ENCODE measurements at regions not wholly inside any gene's neighbourhood (a gene's known extent, or its start where the extent isn't known, plus 50 kb on each side); places are given as distances from the start of the nearest gene placed in this dataset.

DNA sequence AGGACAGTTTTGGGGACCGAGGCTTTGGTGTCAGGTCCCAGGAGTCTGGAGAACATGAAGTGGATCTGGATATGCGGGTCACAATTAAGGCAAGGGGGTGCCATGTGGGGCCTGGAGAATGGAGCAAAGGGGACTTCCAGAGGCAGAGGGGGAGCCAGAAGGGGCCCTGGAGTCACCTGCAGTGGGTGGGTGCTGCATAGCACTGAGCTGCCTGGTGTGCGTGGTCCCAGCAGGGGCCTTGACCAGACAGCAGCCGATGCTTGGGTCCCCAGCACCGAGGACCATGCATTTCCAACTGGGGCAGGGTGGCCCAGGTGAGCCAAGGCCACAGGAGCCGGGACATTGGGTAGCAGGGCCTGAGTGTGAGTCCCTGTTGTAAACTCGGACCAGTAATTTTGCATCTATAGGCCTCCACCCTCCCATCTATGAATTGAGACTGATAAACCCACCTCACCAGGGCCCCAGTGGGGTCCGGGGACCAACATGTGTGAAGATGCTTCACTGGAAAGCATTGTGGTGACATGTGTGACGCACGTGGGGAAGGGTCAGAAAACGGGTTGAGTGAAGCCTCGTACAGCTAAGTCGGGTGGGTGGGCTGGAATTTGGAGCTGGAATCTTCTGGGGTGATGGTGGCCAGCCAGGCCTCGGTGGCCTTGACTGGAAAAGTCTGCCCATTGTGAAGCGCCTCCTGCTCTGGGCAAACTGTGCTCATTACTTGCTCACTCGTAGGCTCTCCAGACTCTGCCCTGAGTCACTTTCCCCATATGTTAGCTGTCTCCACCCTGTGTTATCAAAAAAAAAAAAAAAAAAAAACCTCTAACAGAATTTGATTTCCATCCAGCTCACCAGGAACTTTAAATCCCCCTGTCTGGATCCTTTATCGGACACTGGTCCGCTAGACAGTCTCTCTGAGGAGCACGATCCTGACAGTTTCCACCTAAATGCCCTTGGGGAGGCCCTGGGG lies 90.5 kb upstream of the ZNF469 start:
- DNase-seq (ENCODE audit: low read depth, low spot score): no peak
- H3K4me3 ChIP-seq (ENCODE audit: low read depth, low read length): no peak overlapping the region
- TF ChIP-seq, protein P1, sequence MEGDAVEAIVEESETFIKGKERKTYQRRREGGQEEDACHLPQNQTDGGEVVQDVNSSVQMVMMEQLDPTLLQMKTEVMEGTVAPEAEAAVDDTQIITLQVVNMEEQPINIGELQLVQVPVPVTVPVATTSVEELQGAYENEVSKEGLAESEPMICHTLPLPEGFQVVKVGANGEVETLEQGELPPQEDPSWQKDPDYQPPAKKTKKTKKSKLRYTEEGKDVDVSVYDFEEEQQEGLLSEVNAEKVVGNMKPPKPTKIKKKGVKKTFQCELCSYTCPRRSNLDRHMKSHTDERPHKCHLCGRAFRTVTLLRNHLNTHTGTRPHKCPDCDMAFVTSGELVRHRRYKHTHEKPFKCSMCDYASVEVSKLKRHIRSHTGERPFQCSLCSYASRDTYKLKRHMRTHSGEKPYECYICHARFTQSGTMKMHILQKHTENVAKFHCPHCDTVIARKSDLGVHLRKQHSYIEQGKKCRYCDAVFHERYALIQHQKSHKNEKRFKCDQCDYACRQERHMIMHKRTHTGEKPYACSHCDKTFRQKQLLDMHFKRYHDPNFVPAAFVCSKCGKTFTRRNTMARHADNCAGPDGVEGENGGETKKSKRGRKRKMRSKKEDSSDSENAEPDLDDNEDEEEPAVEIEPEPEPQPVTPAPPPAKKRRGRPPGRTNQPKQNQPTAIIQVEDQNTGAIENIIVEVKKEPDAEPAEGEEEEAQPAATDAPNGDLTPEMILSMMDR (IDR thresholded peaks at IDR 0.05; ENCODE audit: insufficient read depth, low read length, missing control alignments): no peak
- ChIA-PET CTCF (interaction anchor here (1.1 kb wide), 1 partner anchor 11 kb away, joined by 3 read pairs; no protein-coding TSS in a partner anchor), POLR2A (no interaction called here)

DNA sequence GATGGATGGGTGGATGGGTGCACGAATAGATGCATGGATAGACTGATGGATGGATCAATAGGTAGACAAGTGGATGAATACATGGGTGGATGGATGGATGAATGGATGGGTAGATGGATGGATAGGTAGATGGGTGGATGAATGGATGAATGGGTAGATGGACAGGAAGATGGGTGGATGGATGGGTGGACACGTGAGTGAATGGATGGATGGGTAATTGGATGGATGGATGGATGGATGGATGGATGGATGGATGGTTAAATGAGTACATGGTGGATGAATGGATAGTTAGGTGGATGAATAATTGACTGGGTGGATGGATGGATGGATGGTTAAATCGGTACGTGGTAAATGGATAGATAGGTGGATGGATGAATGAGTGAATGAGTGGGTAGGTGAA lies 89.7 kb upstream of the ZNF469 start:
- TF ChIP-seq, protein P1 (IDR thresholded peaks at IDR 0.05; ENCODE audit: insufficient read depth, low read length, missing control alignments): no peak
- ChIA-PET CTCF (no interaction called here), POLR2A (no interaction called here)
- H3K4me3 ChIP-seq (ENCODE audit: low read depth, low read length): no peak overlapping the region
- no peak for DNase-seq (ENCODE audit: low read depth, low spot score)

DNA sequence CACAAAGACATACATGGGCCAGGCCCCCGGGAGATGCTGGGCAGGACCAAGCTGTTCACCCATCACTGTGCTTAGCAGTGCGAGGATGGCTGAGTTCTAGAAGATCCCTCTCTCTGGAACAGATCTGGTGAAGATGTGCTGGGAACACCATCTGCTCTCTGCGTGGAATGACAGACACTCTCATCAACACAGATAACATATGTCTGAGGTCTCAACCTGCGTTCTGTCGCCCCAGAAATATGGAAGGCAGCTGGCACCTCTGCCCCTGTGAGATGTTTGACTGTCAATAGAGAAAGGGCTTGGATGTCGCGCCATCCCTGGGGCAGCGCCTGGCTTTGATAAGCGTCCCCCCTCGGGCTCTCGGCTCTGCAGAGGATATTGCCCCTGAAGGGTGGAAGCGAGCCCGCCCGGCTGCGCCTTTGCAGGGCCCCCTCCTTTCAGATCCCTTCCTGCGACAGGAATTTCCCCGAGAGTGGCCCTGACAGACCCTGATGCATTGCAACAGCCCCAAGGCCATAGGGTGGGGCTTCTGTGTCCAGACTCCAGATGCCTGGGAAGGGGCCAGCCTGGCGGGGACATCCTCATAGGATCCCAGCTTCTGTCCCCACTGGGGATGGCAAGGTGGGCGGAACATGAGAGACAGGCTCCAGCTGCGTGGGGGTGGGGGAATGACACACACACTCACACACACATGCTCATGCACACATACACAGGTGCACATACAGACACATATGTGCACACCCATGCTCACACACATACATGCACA lies 86.9 kb upstream of the ZNF469 start:
- TF ChIP-seq, protein P1 (IDR thresholded peaks at IDR 0.05; ENCODE audit: insufficient read depth, low read length, missing control alignments): no peak
- ChIA-PET POLR2A (no interaction called here), CTCF (no interaction called here)
- no peak for DNase-seq (ENCODE audit: low read depth, low spot score)
- no peak overlapping the region for H3K4me3 ChIP-seq (ENCODE audit: low read depth, low read length)

DNA sequence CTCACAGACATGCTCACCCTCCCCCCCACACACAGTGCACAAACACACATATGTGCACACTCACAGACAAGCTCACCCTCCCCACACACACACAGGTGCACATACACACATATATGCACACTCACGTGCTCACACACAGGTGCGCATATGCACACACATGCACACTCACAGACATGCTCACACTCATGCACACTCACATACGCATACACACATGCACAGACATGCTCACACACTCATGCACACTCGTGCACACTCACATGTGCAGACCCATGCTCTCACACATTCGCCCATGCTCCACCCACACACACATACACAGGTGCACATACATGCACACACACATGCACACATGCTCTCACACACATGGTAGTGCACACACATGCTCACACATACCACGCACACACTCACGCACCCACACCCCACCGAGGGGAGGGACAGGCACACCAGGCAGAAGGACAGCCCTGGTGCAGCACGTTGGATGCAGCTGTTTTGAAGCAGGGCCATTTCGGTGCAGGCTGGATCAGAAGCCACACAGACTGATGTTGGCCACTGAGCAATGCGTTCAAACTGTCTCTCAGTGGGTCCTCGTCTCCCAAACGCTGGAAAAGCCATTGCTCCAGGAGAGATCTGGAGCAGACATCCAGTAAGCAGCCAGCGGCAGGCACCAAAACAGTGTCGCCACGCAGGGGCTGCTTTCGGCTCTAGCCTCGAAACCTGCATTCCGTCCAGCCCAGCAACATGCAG lies 86.2 kb upstream of the ZNF469 start:
- POLR2A ChIA-PET: no interaction called here
- TF ChIP-seq, protein P1 (IDR thresholded peaks at IDR 0.05; ENCODE audit: insufficient read depth, low read length, missing control alignments): no peak
- DNase-seq (ENCODE audit: low read depth, low spot score): no peak
- CTCF ChIA-PET: no interaction called here
- no peak overlapping the region for H3K4me3 ChIP-seq (ENCODE audit: low read depth, low read length)

DNA sequence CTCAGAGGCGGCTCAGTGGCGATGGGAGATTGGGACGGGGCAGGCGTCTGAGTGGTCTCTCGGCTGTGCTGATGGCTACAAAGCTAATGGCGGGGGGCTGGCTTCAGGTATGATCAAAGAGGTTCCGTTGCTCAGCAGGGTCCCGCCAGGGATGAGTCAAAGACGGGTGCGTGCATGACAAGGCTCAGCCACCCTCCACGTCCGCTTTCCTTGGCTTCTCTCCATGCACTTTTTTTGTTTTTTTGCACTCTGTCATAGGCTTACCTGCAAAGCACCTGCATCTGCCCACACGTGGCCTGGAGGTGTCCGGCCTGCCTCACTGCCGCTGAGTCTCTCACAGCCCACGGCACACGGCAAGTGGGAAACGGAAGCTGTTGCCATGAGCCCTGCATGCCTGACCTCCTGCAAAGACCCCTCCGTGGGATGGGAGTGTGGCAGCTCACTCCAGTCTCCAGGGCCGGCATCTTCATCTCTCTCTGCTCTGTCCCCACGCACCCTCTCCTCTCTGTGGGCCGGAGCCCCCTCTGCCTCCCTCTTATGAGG lies 85.5 kb upstream of the ZNF469 start:
- ChIA-PET POLR2A (no interaction called here), CTCF (no interaction called here)
- DNase-seq (ENCODE audit: low read depth, low spot score): no peak

More for the DNA sequence above, 85.5 kb upstream of the ZNF469 start:
- no peak overlapping the region for H3K4me3 ChIP-seq (ENCODE audit: low read depth, low read length)
- TF ChIP-seq, protein P1 (IDR thresholded peaks at IDR 0.05; ENCODE audit: insufficient read depth, low read length, missing control alignments): no peak

Measured in AG04449 (cell line).